HG03108 (cell line): ENCODE measurements at regions not wholly inside any gene's neighbourhood (a gene's known extent, or its start where the extent isn't known, plus 50 kb on each side); places are given as distances from the start of the nearest gene placed in this dataset.
A peak's percentile ranks its signal among the peaks of the same experiment; 100 is the strongest.
"Not testable (repeated sequence)": the region's sequence is repeated elsewhere in the genome, so short reads cannot be mapped to it uniquely, and the experiment has no call there.

Source experiments
- ATAC-seq: cut with Tn5 transposase; IDR thresholded peaks from one replicate; pipeline ENCODE4 v1.9.1; 2021; ENCODE audit warnings: moderate library complexity; ENCODE audit not compliant: unreplicated experiment

DNA sequence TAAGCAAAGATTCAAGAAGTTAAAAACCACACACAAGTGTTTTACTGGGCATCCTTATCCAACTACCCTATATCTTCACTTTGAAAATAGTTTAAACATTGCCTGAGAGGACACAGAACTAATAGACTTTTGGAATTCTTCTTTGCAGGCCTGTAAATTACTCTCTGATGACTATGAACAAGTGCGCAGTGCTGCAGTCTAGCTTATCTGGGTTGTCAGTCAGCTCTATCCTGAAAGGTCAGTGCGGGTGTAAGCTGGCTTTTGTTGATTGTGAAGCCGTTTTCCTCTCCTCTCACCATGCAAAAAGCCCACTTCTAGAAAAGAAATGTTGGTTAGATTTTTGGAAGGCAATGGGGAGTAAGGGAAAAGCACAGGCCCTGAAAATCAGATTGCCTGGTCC lies 143.6 kb upstream of the ERV3-1 start:
- ATAC-seq = not testable (repeated sequence)

DNA sequence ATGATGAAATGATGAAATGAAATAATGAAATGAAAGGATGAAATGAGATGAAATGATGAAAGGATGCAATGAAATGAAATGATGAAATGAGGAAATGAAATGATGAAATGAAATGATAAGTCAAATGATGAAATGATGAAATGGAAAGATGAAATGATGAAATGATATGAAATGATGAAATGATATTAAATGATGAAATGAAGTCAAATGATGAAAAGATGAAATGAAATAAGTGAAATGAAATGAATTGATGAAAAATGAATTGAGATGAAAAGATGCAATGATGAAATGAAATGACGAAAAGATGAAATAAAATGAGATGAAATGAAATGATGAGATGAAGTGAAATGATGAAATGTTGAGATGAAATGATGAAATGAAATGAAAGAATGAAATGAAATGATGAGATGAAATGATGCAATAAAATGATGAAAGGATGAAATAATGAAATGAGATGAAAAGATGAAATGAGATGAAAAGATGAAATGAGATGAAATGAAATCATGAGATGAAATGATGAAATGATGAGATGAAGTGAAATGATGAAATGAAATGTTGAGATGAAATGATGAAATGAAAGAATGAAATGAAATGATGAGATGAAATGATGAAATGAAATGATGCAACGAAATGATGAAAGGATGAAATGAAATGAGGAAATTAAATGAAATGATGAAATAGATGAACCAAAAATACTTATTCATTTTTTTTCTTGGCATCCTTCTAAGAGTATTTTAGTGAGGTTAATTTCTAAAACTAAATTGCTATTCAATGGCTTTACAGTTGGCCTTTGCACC lies 139.8 kb upstream of the ERV3-1 start:
- ATAC-seq = not testable (repeated sequence)

DNA sequence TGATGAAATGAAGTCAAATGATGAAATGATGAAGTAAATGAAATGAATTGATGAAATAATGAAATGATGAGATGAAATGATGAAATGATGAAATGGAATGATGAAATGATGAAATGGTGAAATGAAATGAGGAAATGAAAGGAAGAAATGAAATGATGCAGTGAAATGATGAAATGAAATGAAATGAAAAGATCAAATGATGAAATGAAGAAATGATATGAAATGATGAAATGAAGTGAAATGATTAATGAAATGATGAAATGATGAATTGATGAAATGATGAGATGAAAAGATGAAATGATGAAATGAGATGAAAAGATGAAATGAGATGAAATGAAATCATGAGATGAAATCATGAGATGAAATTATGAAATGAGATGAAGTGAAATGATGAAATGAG lies 139.2 kb upstream of the ERV3-1 start:
- not testable (repeated sequence) for ATAC-seq

DNA sequence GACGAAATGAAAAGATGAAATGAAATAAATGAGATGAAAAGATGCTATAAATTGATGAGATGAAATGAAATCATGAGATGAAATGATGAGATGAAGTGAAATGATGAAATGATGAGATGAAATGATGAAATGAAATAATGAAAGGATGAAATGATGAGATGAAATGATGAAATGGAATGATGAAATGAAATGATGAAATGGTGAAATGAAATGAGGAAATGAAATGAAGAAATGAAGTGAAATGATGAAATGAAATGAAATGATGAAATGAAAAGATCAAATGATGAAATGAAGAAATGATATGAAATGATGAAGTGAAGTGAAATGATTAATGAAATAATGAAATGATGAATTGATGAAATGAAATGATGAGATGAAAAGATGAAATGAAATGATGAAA lies 138.5 kb upstream of the ERV3-1 start:
- ATAC-seq = not testable (repeated sequence)

DNA sequence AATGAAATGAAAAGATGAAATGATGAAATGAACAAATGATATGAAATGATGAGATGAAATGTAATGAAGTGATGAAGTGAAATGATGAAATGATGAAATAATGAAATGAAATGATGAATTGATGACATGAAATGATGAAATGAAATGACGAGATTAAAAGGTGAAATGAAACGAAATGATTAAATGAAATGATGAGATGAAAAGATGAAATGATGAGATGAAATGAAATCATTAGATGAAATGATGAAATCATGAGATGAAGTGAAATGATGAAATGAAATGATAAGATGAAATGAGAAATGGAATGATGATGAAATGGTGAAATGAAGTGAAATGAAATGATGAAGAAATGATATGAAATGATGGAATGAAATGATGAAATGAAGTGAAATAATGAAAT lies 138.1 kb upstream of the ERV3-1 start:
- not testable (repeated sequence) for ATAC-seq

DNA sequence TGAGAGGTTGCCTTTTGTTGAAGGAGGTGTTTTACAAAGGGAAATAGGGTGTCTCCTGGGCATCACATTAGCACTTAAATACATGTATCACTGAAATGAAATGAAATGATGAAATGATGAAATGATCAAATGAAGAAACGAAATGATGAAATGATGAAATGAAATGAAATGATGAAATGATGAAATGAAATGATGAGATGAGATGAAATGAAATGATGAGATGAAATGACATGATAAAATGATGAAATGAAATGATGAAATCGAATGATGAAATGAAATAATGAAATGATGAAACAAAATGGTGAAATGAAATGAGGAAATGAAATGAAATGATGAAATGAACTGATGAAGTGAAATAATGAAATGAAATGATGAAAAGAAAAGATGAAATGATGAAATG lies 137.6 kb upstream of the ERV3-1 start:
- ATAC-seq = not testable (repeated sequence)

DNA sequence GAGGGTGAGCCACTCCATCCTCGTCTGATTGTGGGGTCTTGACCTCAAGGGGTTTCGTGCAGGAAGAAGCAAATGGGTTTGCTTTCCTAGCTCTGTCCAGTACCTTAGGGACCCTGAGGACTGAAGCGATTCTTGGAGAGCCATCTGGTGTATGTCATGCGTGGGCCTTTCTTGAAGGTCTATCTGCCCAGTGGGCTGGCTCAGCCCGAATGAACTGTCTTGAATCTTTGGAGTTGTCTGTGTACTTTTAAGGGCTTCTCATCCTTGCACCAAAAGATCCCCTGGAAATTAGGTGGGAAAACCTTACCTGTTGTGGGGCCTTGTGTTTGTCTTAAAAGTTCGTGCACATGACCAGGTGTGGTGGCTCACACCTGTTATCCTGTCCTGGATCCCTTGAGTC lies 135.4 kb upstream of the ERV3-1 start:
- not testable (repeated sequence) for ATAC-seq

DNA sequence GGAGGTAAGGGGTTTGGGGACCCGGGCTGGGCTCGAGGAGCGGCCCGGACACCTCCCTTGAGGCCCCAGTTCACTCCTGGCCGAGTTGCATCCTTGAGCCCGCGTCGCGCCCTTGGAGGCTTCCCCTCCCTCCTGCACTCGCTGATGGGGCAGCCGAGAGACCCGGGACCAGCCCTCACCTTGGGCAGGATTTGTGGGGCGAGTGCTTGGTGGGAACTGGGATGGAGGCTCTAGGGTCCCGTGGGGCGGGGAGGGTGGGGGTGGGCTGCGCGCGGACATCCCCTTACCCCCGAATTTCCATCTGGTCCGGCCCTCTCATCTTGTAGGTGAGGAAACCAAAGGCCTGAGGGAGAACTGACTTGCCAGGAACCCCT lies 134.9 kb upstream of the ERV3-1 start:
- ATAC-seq = not testable (repeated sequence)

DNA sequence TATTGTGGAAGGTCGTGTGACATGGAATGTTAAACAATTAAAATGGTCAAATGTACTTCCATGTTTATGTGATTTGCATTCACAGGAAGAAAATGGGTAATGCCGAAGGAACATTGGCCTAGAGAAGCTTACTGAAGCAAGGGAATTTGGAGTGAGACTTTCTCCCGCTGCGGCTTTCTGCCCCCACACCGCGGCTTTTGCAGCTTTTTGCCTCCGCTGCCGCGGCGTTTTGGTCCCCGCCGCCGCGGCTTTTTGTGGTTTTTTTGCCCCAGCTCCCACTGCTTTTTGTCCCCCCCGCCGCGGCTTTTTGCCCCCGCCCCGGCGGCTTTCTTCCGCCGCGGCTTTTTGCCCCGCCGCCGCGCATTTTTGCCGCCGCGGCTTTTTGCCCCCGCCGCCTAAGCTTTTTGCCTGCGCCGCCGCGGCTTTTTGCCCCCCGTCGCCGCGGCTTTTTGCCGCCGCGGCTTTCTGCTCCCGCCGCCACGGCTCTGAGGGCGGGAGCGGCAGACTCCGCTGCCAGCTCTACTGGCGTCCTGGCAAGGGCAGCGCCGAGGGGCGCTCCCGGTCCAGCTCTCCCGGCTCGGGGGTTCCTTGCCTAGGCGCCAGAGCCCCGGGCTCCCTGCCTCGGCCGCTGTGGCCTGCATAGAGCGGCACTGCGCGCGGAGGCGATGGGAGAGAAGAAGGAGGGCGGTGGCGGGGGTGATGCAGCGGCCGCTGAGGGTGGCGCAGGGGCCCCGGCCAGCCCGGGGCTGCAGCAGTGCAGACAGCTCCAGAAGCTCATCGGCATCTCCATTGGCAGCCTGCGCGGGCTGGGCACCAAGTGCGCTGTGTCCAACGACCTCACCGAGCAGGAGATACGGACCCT lies 134.3 kb upstream of the ERV3-1 start:
- ATAC-seq = not testable (repeated sequence)

DNA sequence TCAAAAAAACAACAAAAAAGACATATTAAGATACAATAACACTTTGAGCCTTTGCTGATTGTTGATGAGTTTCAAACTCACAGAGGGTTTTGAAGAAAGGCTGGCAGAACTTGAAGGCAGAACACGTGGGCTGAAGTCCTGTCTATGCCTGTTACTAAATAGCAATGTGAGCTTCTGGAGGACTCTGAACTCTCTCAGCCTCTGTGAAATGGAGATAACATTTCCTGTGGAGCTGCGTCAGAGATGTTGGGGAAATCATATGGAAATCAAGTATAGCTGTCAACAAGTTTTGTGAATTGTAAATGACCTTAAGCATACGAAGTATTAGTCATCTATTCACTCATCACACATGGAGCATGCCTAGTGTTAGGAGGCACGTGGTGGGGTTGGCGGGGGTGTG lies 130.4 kb upstream of the ERV3-1 start:
- not testable (repeated sequence) for ATAC-seq

DNA sequence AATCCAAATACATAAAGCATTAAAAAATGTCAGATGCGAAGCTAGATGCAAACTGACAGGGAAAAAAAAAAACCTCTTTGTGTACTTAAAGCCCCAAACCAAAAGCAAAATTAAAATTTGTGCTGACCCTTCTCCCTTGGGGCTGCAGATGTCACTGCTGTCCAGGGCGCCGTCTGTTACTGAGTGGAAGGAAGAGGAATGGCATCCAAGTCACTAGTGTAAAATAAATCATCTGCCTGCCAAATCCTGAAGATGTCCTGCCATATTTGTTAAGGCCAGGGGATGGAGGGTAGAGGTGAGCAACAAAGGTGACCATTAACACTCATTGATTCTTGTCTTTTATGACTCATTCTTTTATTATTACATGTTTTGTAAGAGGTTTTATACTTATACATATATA lies 126.6 kb upstream of the ERV3-1 start:
- ATAC-seq = not testable (repeated sequence)

DNA sequence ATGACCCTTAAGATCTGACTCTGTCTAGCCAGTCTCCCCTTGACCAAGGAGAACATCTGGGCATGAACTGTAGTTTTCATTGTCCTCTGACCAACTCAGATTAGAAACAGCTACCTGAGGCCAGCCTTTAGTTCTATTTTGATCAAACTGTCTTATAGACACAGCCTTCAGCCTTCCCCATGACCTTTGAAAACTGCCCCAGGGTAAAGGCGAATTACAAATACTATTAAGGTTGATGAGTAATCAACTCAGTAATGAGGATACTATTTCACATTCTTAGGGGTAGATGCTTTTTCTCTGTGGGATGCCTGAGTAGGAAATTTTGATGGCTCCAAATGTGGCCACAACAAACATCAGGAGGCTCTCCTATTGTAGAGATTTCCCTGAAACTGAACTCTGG lies 125.8 kb upstream of the ERV3-1 start:
- ATAC-seq = not testable (repeated sequence)

DNA sequence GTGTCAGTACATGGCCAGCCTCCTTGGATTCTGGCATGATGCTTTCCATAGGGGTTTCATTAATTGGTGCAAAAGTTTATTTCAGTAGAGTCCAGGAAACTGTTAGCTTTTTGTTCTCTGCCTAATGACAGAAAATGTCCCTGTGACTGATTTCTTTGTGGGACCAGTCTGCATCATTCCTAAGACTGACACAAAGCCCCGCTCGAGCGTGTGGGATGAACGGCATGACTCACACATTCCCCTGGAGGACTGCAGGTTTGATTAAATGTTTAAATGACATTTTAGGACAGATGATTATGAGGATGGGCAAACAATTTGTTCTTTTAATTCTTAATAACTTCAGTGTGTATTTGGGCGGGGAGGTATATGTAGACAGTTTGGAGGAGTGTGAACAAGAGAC lies 120.9 kb upstream of the ERV3-1 start:
- not testable (repeated sequence) for ATAC-seq

DNA sequence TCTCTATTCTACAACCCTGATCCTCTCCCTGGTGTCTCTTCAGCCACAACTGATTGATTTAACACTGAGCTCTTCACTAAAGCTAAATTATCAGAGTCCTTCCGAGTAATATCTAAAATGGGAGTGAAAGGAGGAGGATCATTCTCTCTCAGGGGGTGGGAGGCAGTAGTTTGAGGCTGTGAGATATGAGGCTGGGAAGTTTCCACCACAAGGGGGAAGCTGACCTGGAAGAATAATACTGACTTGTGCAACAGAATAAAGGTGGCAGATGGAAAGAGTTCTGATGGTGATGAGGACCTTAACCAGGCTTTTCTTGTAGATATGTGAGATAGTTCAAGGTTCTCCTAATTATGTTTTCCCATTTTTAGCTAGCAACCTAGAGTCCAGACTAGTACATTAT lies 118.1 kb upstream of the ERV3-1 start:
- not testable (repeated sequence) for ATAC-seq

DNA sequence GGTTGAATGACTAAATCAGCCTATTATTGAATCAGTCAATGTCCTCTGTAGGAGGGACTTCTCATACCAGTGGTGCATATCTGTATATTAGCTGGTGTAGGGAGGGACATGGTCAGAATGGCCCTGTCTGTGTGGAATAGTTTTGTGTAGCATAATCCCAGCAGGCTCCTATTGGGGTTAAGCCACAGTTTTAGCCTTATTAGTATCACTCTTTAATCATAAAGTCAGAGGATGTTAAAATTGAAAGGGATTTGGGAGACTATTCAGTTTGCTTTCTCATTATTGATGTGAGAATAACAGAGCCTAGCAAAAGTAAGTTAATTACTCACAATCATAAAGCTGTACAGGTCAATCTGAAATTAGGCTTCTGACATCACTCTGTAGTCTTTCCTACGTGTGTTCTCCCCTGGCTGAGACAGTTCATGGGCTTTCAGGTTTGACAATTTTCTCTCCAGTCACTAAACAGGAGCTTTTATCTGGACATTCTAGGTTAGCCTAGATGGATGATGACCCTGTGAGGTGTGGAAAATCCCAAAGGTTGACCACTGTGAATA lies 99.2 kb upstream of the ERV3-1 start:
- ATAC-seq = not testable (repeated sequence)

DNA sequence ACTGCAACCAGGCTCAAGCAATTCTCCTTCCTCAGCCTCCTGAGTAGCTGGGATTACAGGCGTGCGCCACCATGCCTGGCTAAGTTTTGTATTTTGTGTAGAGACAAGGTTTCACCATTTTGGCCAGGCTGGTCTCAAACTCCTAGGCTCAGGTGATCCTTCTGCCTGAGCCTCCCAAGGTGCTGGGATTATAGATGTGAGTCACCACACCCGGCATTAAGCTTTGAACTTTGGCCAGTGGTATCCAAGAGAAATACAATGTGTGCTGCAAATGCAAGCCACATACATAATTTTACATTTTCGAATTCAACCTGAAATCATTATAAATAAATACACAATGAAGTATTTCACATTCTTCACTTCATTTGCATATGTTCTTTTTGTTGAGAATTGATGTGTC lies 94.0 kb upstream of the ERV3-1 start:
- ATAC-seq = not testable (repeated sequence)

DNA sequence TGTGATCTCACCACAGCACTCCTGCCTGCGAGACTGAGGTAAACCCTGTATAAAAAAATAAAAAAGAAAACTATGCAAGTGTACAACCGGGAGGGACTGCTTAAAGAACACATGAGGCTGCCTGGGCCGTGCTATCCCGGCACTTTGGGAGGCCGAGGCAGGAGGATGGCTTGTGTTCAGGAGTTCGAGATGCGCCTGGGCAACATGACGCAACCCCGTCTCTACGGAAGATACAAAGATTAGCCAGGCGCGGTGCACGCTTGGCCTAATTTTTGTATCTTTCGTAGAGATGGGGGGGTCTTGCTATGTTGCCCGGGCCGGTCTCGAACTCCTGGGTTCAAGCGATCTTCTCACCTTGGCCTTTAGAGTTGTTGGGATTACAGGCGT lies 75.2 kb upstream of the ERV3-1 start:
- not testable (repeated sequence) for ATAC-seq

DNA sequence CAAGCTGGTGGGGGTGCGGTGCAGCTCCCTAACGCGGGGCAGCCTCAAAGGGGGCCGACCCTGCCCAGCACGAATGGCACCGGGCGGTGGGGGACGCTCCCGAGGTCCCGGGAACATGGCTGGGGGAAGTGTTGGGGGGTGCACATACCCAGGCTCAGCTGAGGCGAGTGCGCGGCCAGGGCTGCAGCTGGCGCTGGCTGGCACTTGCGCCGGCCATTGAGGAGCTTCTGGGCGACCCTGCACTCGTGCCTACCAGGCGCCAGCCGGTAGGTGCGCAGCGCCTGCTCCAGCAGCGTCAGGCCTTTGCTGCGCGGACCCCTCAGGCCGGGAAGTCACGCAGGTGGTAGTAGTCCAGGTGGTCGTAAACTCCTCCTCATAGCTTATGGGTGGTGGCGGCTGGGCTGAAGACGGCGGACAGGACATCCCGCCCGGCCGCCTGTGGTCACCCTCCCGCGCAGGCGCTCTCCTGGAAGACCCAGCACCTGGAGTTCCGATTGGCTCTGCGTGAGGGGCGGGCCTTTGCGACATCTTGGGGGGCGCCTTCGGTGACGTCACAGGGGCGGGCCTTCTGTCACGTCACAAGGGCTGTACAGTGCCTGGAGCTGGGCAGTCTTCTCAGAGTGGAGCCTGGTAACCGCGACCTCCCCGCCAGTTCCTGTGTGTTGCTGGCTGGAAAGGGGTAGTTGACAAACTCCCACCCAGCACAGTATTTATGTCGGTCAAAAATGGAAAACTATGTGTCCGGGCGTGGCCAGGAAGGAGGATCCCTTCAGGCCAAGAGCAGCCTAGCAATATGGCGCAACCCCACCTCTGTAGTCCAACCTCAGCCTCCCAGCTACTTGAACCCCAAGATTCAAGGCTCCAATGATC lies 74.5 kb upstream of the ERV3-1 start:
- peak; percentile 97 for ATAC-seq

DNA sequence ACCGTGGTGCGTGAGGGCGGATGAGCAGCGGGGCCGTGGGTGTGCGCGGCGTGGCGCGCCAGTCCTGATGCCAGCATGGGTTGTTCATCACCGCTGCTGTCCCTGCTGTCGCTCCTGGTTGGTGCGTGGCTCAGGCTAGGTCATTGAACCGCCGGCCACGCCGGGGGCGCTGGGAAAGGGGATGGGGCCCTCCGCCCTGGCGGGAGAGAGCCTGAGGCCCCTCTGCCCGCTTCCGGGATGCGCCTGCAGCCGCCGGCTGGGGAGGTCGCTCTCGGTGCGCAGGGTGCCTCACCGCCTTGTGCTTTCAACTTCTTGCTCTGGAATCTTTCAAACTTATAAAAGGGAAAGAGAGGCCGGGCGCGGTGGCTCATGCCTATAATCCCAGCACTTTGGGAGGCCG lies 68.5 kb upstream of the ERV3-1 start:
- ATAC-seq = not testable (repeated sequence)

DNA sequence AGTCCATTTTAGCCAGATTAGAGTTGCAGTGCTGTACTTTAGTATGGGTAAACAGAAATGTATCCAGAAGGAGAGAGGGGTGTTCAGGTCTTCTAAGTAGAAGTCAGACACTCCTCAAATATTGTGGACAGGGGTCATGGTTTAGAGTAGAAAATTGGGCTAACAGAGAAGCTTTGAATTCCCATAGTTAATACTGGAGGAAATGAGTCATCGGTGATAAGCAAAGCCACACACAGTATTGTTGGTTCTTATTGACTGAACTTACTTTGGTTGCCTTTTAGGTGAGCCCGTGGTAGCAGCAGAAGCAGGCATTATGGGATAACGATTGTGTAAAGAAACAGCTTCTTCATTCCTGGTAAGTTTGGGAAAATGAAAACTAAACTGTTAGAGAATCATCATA lies 66.7 kb upstream of the ERV3-1 start:
- not testable (repeated sequence) for ATAC-seq
